BE2C (cell line): ENCODE measurements at regions not wholly inside any gene's neighbourhood (a gene's known extent, or its start where the extent isn't known, plus 50 kb on each side); places are given as distances from the start of the nearest gene placed in this dataset.

Experiments
- DNase-seq: peaks from one replicate; pipeline ENCODE4 v3.0.0-alpha.2; 2020
- H3K27me3 ChIP-seq: fragments of 250-450 bp; sonication (Bioruptor Pico); 2 replicates; pipeline ENCODE4 v1.5.1; 2020; ENCODE audit warnings: mild to moderate bottlenecking
- H3K36me3 ChIP-seq: fragments of 250-450 bp; sonication (Bioruptor Pico); 2 replicates; pipeline ENCODE4 v1.5.1; 2020; ENCODE audit warnings: mild to moderate bottlenecking
- H3K4me1 ChIP-seq: fragments of 250-450 bp; sonication (Bioruptor Pico); 2 replicates; pipeline ENCODE4 v1.5.1; 2020
- H3K4me3 ChIP-seq: 2 replicates; pipeline ENCODE4 v1.5.1; 2011; ENCODE audit warnings: low read depth, low read length
- H3K9me3 ChIP-seq: fragments of 250-450 bp; sonication (Bioruptor Pico); 2 replicates; pipeline ENCODE4 v1.5.1; 2020
- TF ChIP-seq, protein P1 (sequence below): IDR thresholded peaks from 2 replicates; pipeline ENCODE4 v1.5.1; 2012; ENCODE audit warnings: mild to moderate bottlenecking, low read depth, low read length

GRCh38 chr3:76776927-76777326 lies 263.0 kb upstream of the ROBO2 start:
- H3K9me3 ChIP-seq = no peaks in the 10 kb centered on the region
- no peaks in the 10 kb centered on the region for H3K27me3 ChIP-seq
- H3K36me3 ChIP-seq = no peaks in the 10 kb centered on the region
- TF ChIP-seq, protein P1, sequence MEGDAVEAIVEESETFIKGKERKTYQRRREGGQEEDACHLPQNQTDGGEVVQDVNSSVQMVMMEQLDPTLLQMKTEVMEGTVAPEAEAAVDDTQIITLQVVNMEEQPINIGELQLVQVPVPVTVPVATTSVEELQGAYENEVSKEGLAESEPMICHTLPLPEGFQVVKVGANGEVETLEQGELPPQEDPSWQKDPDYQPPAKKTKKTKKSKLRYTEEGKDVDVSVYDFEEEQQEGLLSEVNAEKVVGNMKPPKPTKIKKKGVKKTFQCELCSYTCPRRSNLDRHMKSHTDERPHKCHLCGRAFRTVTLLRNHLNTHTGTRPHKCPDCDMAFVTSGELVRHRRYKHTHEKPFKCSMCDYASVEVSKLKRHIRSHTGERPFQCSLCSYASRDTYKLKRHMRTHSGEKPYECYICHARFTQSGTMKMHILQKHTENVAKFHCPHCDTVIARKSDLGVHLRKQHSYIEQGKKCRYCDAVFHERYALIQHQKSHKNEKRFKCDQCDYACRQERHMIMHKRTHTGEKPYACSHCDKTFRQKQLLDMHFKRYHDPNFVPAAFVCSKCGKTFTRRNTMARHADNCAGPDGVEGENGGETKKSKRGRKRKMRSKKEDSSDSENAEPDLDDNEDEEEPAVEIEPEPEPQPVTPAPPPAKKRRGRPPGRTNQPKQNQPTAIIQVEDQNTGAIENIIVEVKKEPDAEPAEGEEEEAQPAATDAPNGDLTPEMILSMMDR = no peak
- no peak overlapping the region for H3K4me3 ChIP-seq
- no peak for DNase-seq
- peaks cover 3% of the 10 kb centered on the region; the same call in 1 of the 2 replicates for H3K4me1 ChIP-seq

DNA sequence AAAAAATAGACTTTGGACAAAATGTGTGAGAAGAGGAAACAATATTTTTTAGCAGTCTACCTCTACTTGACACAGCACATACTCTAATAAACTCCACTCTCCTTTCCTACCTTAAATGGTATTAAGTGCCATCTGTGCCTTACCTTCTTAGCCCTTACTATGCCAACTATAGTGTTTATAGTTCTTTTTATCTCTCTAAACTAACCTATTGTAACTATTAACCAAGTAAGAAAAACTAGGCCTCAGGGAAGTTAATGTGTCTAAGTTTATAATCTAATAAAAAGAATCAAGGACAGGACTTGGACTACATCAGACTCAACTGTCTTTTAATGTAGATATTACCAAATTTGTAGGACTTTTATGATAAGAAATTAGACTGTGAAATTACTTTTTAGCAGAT lies 251.7 kb upstream of the ROBO2 start:
- no peak for DNase-seq
- Histone ChIP-seq H3K27me3 (no peaks in the 10 kb centered on the region), H3K4me1 (no peaks in the 10 kb centered on the region), H3K4me3 (no peak overlapping the region), H3K9me3 (no peaks in the 10 kb centered on the region), H3K36me3 (no peaks in the 10 kb centered on the region)
- TF ChIP-seq, protein P1 = no peak

DNA sequence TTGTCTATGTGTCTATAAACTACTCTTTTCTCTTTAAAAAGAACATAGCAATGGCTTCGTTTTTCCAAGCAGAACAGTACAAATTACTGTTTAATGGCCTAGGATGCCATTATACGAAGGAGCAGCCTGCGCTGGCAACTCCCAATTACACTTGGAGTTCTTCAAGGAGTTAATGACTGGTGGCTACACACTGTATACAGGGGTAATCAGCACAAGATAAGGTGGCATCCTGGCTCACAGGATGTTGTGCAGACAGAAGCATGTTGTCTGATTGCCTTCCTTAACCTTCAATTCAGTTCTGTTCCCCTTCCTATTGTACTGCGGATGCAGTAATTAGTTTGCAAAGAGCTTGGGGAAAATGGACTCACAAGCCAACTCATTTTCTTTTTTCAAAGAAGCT lies 250.7 kb upstream of the ROBO2 start:
- H3K4me3 ChIP-seq = no peak overlapping the region

GRCh38 chr3:76811418-76811817 lies 228.5 kb upstream of the ROBO2 start:
- Histone ChIP-seq H3K4me1 (no peaks in the 10 kb centered on the region), H3K4me3 (no peak overlapping the region), H3K27me3 (no peaks in the 10 kb centered on the region), H3K36me3 (no peaks in the 10 kb centered on the region), H3K9me3 (no peaks in the 10 kb centered on the region)
- no peak for DNase-seq
- TF ChIP-seq, protein P1 = no peak

More for the DNA sequence above, 250.7 kb upstream of the ROBO2 start:
- Histone ChIP-seq H3K4me1 (no peaks in the 10 kb centered on the region), H3K36me3 (no peaks in the 10 kb centered on the region), H3K27me3 (no peaks in the 10 kb centered on the region), H3K9me3 (no peaks in the 10 kb centered on the region)
- TF ChIP-seq, protein P1 = no peak
- no peak for DNase-seq

DNA sequence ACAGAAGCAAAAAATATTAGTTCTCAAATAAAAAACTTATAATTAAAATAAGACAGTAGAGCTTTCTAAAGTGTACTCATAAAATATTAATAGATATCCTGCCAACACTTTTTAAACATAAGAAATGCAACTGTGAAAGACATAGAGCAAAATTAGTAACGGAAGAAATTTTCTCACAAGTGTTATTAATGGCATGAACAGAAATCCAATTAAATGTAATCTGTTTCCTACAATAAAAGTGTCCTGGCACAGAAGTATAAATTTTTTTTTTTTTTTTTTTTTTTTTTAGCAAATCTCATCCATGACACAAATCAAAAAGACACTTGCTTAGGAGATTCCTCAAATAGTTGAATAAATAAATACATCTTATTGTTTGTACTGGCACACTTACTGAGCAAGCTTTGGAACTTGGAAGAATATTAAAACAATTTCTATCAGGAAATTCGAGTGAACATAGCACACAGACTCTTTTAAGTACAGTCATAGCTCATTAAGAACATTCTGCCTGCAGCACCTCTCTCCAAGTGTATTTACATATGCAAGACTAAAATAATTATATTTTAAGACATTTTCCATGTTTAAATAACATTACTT lies 227.2 kb upstream of the ROBO2 start:
- H3K4me1 ChIP-seq = no peaks in the 10 kb centered on the region
- DNase-seq = no peak
- no peak overlapping the region for H3K4me3 ChIP-seq
- TF ChIP-seq, protein P1 = no peak
- no peaks in the 10 kb centered on the region for H3K9me3 ChIP-seq
- no peaks in the 10 kb centered on the region for H3K36me3 ChIP-seq
- H3K27me3 ChIP-seq = no peaks in the 10 kb centered on the region

DNA sequence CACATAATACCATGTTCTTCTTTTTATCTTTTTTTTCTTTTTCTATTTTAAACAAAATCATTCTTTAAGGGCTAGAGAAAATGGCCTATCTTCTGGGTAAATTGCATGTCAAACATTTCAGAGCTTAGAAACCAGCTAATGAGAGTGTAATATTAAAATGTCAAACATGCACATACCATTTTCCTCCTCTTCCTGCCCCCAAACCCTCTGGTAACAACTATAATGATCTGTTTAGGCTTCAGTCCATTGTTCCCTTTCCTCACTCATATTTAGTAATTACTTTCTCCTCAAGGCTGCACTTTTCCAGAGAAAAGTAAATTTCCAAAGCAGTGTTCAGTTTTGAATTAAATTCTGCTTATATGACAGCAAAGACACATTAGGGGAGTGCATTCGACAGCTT lies 224.3 kb upstream of the ROBO2 start:
- Histone ChIP-seq H3K4me3 (no peak overlapping the region), H3K4me1 (no peaks in the 10 kb centered on the region), H3K9me3 (no peaks in the 10 kb centered on the region), H3K27me3 (no peaks in the 10 kb centered on the region), H3K36me3 (no peaks in the 10 kb centered on the region)
- TF ChIP-seq, protein P1 = no peak
- no peak for DNase-seq
